GM12878 (cell line): ENCODE measurements at regions not wholly inside any gene's neighbourhood (a gene's known extent, or its start where the extent isn't known, plus 50 kb on each side); places are given as distances from the start of the nearest gene placed in this dataset.
A peak's percentile ranks its signal among the peaks of the same experiment; 100 is the strongest.

Experiments
- ATAC-seq: fragments of 200-7000 bp; cut with Tn5 transposase; 3 replicates; pipeline ENCODE4 v1.9.1; 2020; ENCODE audit warnings: mild to moderate bottlenecking, moderate library complexity
- BruUV-seq: library from RNA; stranded (reverse); fragments of 400-500 nt; replicated peaks from 2 replicates; lab custom pipeline; 2021; lab: Mats Ljungman, UMichigan
- CTCF ChIA-PET: fragments of 300-600 bp; sonication (Branson Sonifier 250); formaldehyde crosslinking; extraction: SDS; loops from one replicate; lab custom pipeline; 2021; ENCODE audit warnings: inconsistent platforms; lab: Yijun Ruan, JAX
- POLR2A ChIA-PET: fragments of 350-600 bp; formaldehyde crosslinking; extraction: SDS; loops from one replicate; lab custom pipeline; 2021; ENCODE audit warnings: inconsistent platforms; lab: Charles Lee
- RAD21 ChIA-PET: fragments of 300-600 bp; sonication (Branson Sonifier 250); formaldehyde crosslinking; loops from one replicate; lab custom pipeline; 2023; ENCODE audit warnings: antibody characterized with exemption; ENCODE audit not compliant: unreplicated experiment; lab: Charles Lee
- SMC1A ChIA-PET: fragments of 300-600 bp; sonication (Branson Sonifier 250); formaldehyde crosslinking; loops from one replicate; lab custom pipeline; 2023; ENCODE audit not compliant: unreplicated experiment, uncharacterized antibody; lab: Charles Lee
- DNase-seq: peaks from one replicate; pipeline ENCODE4 v3.0.0-alpha.2; 2011; ENCODE audit warnings: low read depth, low spot score
- FAIRE-seq: peaks from 3 replicates; lab custom pipeline; 2011; peaks lifted over from hg19 to GRCh38; lab: Jason Lieb, UNC
- H2AFZ ChIP-seq: 2 replicates; pipeline ENCODE4 v1.6.0; 2011; ENCODE audit warnings: low read depth, low read length, control low read depth; ENCODE audit not compliant: control insufficient read depth
- H3K27ac ChIP-seq: 2 replicates; pipeline ENCODE4 v1.5.1; 2011; ENCODE audit warnings: control low read depth; ENCODE audit not compliant: control insufficient read depth, insufficient read depth
- H3K27me3 ChIP-seq, 2 experiments: replicated peaks in 1 of 2; 2 replicates each; pipeline versions ENCODE4 v1.6.0 to v1.6.1; 2011; ENCODE audit warnings: low read length in 1 of 2; ENCODE audit not compliant: control insufficient read depth in 2 of 2, insufficient read depth in 2 of 2
- H3K36me3 ChIP-seq, 2 experiments: 2 replicates each; pipeline ENCODE4 v1.5.1; 2011; ENCODE audit warnings: low read length in 1 of 2; ENCODE audit not compliant: control insufficient read depth in 2 of 2, insufficient read depth in 2 of 2
- H3K4me1 ChIP-seq: 2 replicates; pipeline ENCODE4 v1.6.1; 2011; ENCODE audit warnings: mild to moderate bottlenecking, low read length, moderate library complexity, mixed read lengths; ENCODE audit not compliant: control insufficient read depth, insufficient read depth
- H3K4me2 ChIP-seq: 2 replicates; pipeline ENCODE4 v1.6.0; 2011; ENCODE audit warnings: control low read depth; ENCODE audit not compliant: control insufficient read depth, insufficient read depth
- H3K4me3 ChIP-seq: fragments of 200-600 bp; sonication (generic); 2 replicates; pipeline ENCODE4 v1.5.1; 2016
- H3K79me2 ChIP-seq: 2 replicates; pipeline ENCODE4 v1.6.0; 2011; ENCODE audit warnings: low read length; ENCODE audit not compliant: control insufficient read depth, insufficient read depth
- H3K9ac ChIP-seq: 2 replicates; pipeline ENCODE4 v1.8.0; 2011; ENCODE audit warnings: low read length, control low read depth, mixed read lengths; ENCODE audit not compliant: control insufficient read depth, insufficient read depth
- H3K9me3 ChIP-seq: replicated peaks from 3 replicates; pipeline ENCODE4 v1.5.1; 2011; ENCODE audit warnings: mild to moderate bottlenecking, low read length; ENCODE audit not compliant: control insufficient read depth, insufficient read depth
- H4K20me1 ChIP-seq: 2 replicates; pipeline ENCODE4 v1.6.0; 2011; ENCODE audit not compliant: control insufficient read depth, insufficient read depth
- CTCF ChIP-seq, 3 experiments: IDR thresholded peaks in 2 of 3; conservative IDR thresholded peaks in 1 of 3; 2 replicates each; pipeline ENCODE4 v1.5.1; 2011; ENCODE audit warnings: low read depth in 3 of 3, low read length in 3 of 3, mild to moderate bottlenecking in 3 of 3, control low read depth in 2 of 3, moderate library complexity in 2 of 3, inconsistent platforms in 1 of 3, mixed read lengths in 1 of 3; ENCODE audit not compliant: control insufficient read depth in 2 of 3, insufficient read depth in 1 of 3; ENCODE audit errors: extremely low read depth in 1 of 3
- IKZF2 ChIP-seq, 2 experiments: fragments of 450-650 bp; IDR thresholded peaks; 2 replicates each; pipeline ENCODE4 v1.6.1; 2017; ENCODE audit warnings: mild to moderate bottlenecking in 2 of 2, moderate library complexity in 2 of 2
- NFXL1 ChIP-seq: fragments of 450-650 bp; IDR thresholded peaks from 2 replicates; pipeline ENCODE4 v1.6.1; 2017; ENCODE audit warnings: antibody characterized with exemption, mild to moderate bottlenecking, borderline replicate concordance
- SMC3 ChIP-seq: IDR thresholded peaks from 2 replicates; pipeline ENCODE4 v1.6.1; 2011; ENCODE audit warnings: low read length, improper control_type of control experiment, borderline replicate concordance
- WGBS: methylation state at CpG from one replicate; pipeline ENCODE4 v1.1.6; 2016; ENCODE audit warnings: low lambda C conversion rate; ENCODE audit not compliant: insufficient replicate concordance, insufficient coverage; ENCODE audit errors: missing lambda C conversion rate; 5-methylcytosine and 5-hydroxymethylcytosine counted together
- in situ Hi-C: fragments of 300-500 bp; cut with MboI; formaldehyde crosslinking; loops from 9 replicates; pipeline ENCODE4 v1.14.3; 2018; ENCODE audit warnings: mixed read lengths
- intact Hi-C: fragments of 100-400 bp; cut with micrococcal nuclease; formaldehyde crosslinking; loops from one replicate; pipeline ENCODE4 v1.14.2; 2022; ENCODE audit not compliant: unreplicated experiment

GRCh38 chr22:22748297-22748743, 103.9 kb downstream of the GGTLC2 start:
- CTCF ChIA-PET, result interaction anchor here (0.9 to 6.9 kb wide), 4 partner anchors 28 to 64 kb away, joined by 3 to 115 read pairs (median 34); no protein-coding TSS in a partner anchor
- POLR2A ChIA-PET, result no interaction called here
- Histone ChIP-seq H3K9me3 (no peaks in the 10 kb centered on the region), H3K79me2 (no peaks in the 10 kb centered on the region), H3K4me2 (no peak overlapping the region), H3K9ac (no peak overlapping the region), H3K4me1 (no peaks in the 10 kb centered on the region; the same call in 1 of the 2 replicates), H2AFZ (no peak overlapping the region), H3K4me3 (no peak overlapping the region), H3K27me3 (no peaks in the 10 kb centered on the region), H3K36me3 (no peaks in the 10 kb centered on the region), H4K20me1 (no peaks in the 10 kb centered on the region), H3K27ac (no peak overlapping the region)
- intact Hi-C loops (loop anchor here (5.0 kb wide), 2 partner anchors 36 to 156 kb away; no protein-coding TSS in a partner anchor), in situ Hi-C loops (loop anchor here (5.0 kb wide), 1 partner anchor 36 kb away; no protein-coding TSS in a partner anchor)
- ATAC-seq, result peak; percentile 79
- TF ChIP-seq IKZF2 (IDR thresholded peaks at IDR 0.05) (no peak), NFXL1 (no peak), SMC3 (peak; percentile 48; the same call in 1 of the 2 replicates), CTCF (IDR thresholded peaks at IDR 0.05 in 2 of 3, conservative IDR thresholded peaks at IDR 0.05 in 1 of 3; ENCODE audit: control insufficient read depth in 2 of 3, extremely low read depth in 1 of 3, insufficient read depth in 1 of 3, low read depth in 3 of 3, low read length in 3 of 3) (peak; percentile 47 to 60 (median 56))
- no TSS peak for BruUV-seq
- RAD21 ChIA-PET, result interaction anchor here (4.4 kb wide), 1 partner anchor 28 kb away, joined by 32 read pairs; no protein-coding TSS in a partner anchor
- no peak for DNase-seq
- no peak for FAIRE-seq
- 54% methylated on average over 5 of the region's 5 CpGs for WGBS
- SMC1A ChIA-PET, result interaction anchor here (0.9 kb wide), 1 partner anchor 28 kb away, joined by 3 read pairs; no protein-coding TSS in a partner anchor
